GM12892 (cell line): ENCODE measurements at regions not wholly inside any gene's neighbourhood (a gene's known extent, or its start where the extent isn't known, plus 50 kb on each side); places are given as distances from the start of the nearest gene placed in this dataset.

ENCODE experiments used
- POLR2A ChIP-seq: IDR thresholded peaks from 2 replicates; pipeline ENCODE4 v1.6.1; 2011; ENCODE audit warnings: low read depth, low read length, control low read depth
- POLR2AphosphoS5 ChIP-seq: IDR thresholded peaks from 2 replicates; pipeline ENCODE4 v1.6.1; 2011; ENCODE audit warnings: low read depth, low read length, control low read depth
- TAF1 ChIP-seq: IDR thresholded peaks from 2 replicates; pipeline ENCODE4 v1.6.1; 2011; ENCODE audit warnings: low read depth, mild to moderate bottlenecking, control low read depth, low read length, borderline replicate concordance

DNA sequence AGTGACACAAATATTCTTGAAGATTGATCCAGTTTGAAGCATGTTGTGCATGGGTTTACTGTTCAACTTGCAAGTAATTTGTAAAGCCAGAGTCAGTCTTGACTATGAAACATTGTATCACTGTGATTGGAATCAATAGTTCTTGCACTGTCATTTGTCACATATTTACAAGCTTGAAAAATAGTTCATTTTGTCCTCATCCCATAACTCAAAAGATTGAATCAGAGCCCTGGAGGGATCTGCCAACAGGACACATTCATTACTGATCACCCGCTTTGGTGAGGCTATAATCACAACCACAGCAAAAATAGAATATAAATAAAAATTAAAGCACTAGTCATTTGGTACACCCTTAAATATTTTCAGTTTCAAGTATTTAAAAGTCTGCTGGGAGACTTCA lies 368.9 kb downstream of the WDR72 start:
- TF ChIP-seq POLR2A (no peak), POLR2AphosphoS5 (no peak), TAF1 (no peak)
